Omental fat pad (tissue), 3 donors: ENCODE measurements at regions not wholly inside any gene's neighbourhood (a gene's known extent, or its start where the extent isn't known, plus 50 kb on each side); places are given as distances from the start of the nearest gene placed in this dataset.

ENCODE experiments used
- ATAC-seq: fragments of 150-250 bp; one replicate; pipeline ENCODE4 v1.9.1; 2016; ENCODE audit warnings: mild to moderate bottlenecking, moderate library complexity; ENCODE audit not compliant: low FRiP score
- DNase-seq: peaks from one replicate; pipeline ENCODE4 v3.0.0-alpha.2; 2019; ENCODE audit warnings: low spot score
- CTCF ChIP-seq, 3 donors: fragments of 450-650 bp; IDR thresholded peaks; one replicate each; pipeline ENCODE4 v1.5.1; 2016 to 2017; ENCODE audit warnings: antibody characterized with exemption in 3 of 3, mild to moderate bottlenecking in 3 of 3, moderate library complexity in 2 of 3

- no peak for TF ChIP-seq CTCF (IDR thresholded peaks at IDR 0.05)
- no peak for DNase-seq
- no peak for ATAC-seq
These were observed 324.7 kb downstream of the SEC14L1 start for GRCh38 chr17:77465358-77466041.

GRCh38 chr17:77466140-77466539, 325.4 kb downstream of the SEC14L1 start:
- no peak for DNase-seq
- no peak for TF ChIP-seq CTCF (IDR thresholded peaks at IDR 0.05)
- ATAC-seq: no peak

- DNase-seq (no peak), ATAC-seq (no peak)
- no peak for TF ChIP-seq CTCF (IDR thresholded peaks at IDR 0.05)
These were observed 325.9 kb downstream of the SEC14L1 start for GRCh38 chr17:77466596-77467223.

GRCh38 chr17:77467521-77467920, 326.8 kb downstream of the SEC14L1 start:
- TF ChIP-seq CTCF (IDR thresholded peaks at IDR 0.05): no peak
- DNase-seq (no peak), ATAC-seq (no peak)

- no peak for ATAC-seq
- TF ChIP-seq CTCF (IDR thresholded peaks at IDR 0.05): no peak
- no peak for DNase-seq
These were observed 328.1 kb downstream of the SEC14L1 start for GRCh38 chr17:77468897-77469296.

GRCh38 chr17:77470330-77470786, 329.6 kb downstream of the SEC14L1 start:
- no peak for TF ChIP-seq CTCF (IDR thresholded peaks at IDR 0.05)
- ATAC-seq: no peak

More at GRCh38 chr17:77470330-77470786, 329.6 kb downstream of the SEC14L1 start:
- DNase-seq: no peak
